ENCODE measurements at regions not wholly inside any gene's neighbourhood (a gene's known extent, or its start where the extent isn't known, plus 50 kb on each side); places are given as distances from the start of the nearest gene placed in this dataset.

DNA sequence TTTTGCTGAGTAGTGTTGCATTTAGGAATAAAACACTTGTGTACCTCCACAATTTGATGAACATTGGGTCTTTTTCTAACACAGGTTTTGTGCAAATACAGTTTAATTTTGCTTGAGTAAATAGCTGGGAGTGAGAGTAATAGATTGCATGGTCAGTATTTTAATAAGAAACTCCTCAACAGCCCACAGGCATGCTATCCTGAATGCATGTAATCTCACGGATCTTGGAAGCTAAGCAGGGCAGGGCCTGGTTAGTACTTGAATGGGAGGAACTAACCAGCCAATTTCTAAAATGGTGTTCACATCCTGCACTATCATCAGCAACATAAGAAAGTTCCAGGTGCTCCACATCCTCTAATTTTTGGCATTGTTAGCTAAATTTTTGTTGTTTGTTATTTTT is 685.4 kb upstream of the MBL2 start:
- H3K4me2 ChIP-seq (ENCODE audit: low read length), result no peak overlapping the region
- no peak overlapping the region for H3K27ac ChIP-seq (ENCODE audit: low read length)
- no peaks in the 10 kb centered on the region for H3K27me3 ChIP-seq (ENCODE audit: insufficient read depth, low read depth, low read length)
- H3K9ac ChIP-seq (ENCODE audit: low read length), result no peak overlapping the region
- H3K36me3 ChIP-seq (ENCODE audit: insufficient read depth, low read length), result no peaks in the 10 kb centered on the region
- no peaks in the 10 kb centered on the region for H3K9me2 ChIP-seq (ENCODE audit: insufficient read depth, low read length)
- H3K4me3 ChIP-seq (ENCODE audit: low read length), result no peak overlapping the region
- H4K20me1 ChIP-seq (ENCODE audit: insufficient read depth), result no peaks in the 10 kb centered on the region
- no peak overlapping the region for H2AFZ ChIP-seq (ENCODE audit: low read depth, low read length)
- H3K9me3 ChIP-seq (ENCODE audit: low read length), result no peaks in the 10 kb centered on the region
- no peaks in the 10 kb centered on the region for H3F3A ChIP-seq (ENCODE audit: insufficient read depth, low read length, poor library complexity, severe bottlenecking)
- no peaks in the 10 kb centered on the region for H3K79me2 ChIP-seq (replicated peaks; ENCODE audit: insufficient read depth, low read length)
- TF ChIP-seq MXI1 (conservative IDR thresholded peaks at IDR 0.05; ENCODE audit: poor library complexity, severe bottlenecking) (no peak), EZH2 (IDR thresholded peaks at IDR 0.05; ENCODE audit: borderline replicate concordance, insufficient read depth, low read length, poor library complexity, severe bottlenecking) (no peak), POLR2AphosphoS5 (IDR thresholded peaks at IDR 0.05) (no peak)

GRCh38 chr10:53453196-53453595 is 680.6 kb upstream of the MBL2 start:
- TF ChIP-seq EP300 (conservative IDR thresholded peaks at IDR 0.05; ENCODE audit: poor library complexity, severe bottlenecking) (no peak), EZH2 (IDR thresholded peaks at IDR 0.05; ENCODE audit: borderline replicate concordance, insufficient read depth, low read length, poor library complexity, severe bottlenecking) (no peak), POLR2AphosphoS5 (IDR thresholded peaks at IDR 0.05) (no peak), TAF1 (IDR thresholded peaks at IDR 0.05; ENCODE audit: low read depth) (no peak), RAD21 (conservative IDR thresholded peaks at IDR 0.05) (no peak), MXI1 (conservative IDR thresholded peaks at IDR 0.05; ENCODE audit: poor library complexity, severe bottlenecking) (no peak), SMC3 (conservative IDR thresholded peaks at IDR 0.05; ENCODE audit: poor library complexity) (no peak)
- TF ChIP-seq, protein P1, sequence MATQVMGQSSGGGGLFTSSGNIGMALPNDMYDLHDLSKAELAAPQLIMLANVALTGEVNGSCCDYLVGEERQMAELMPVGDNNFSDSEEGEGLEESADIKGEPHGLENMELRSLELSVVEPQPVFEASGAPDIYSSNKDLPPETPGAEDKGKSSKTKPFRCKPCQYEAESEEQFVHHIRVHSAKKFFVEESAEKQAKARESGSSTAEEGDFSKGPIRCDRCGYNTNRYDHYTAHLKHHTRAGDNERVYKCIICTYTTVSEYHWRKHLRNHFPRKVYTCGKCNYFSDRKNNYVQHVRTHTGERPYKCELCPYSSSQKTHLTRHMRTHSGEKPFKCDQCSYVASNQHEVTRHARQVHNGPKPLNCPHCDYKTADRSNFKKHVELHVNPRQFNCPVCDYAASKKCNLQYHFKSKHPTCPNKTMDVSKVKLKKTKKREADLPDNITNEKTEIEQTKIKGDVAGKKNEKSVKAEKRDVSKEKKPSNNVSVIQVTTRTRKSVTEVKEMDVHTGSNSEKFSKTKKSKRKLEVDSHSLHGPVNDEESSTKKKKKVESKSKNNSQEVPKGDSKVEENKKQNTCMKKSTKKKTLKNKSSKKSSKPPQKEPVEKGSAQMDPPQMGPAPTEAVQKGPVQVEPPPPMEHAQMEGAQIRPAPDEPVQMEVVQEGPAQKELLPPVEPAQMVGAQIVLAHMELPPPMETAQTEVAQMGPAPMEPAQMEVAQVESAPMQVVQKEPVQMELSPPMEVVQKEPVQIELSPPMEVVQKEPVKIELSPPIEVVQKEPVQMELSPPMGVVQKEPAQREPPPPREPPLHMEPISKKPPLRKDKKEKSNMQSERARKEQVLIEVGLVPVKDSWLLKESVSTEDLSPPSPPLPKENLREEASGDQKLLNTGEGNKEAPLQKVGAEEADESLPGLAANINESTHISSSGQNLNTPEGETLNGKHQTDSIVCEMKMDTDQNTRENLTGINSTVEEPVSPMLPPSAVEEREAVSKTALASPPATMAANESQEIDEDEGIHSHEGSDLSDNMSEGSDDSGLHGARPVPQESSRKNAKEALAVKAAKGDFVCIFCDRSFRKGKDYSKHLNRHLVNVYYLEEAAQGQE (IDR thresholded peaks at IDR 0.05; ENCODE audit: borderline replicate concordance), result no peak
- TF ChIP-seq, protein P2, sequence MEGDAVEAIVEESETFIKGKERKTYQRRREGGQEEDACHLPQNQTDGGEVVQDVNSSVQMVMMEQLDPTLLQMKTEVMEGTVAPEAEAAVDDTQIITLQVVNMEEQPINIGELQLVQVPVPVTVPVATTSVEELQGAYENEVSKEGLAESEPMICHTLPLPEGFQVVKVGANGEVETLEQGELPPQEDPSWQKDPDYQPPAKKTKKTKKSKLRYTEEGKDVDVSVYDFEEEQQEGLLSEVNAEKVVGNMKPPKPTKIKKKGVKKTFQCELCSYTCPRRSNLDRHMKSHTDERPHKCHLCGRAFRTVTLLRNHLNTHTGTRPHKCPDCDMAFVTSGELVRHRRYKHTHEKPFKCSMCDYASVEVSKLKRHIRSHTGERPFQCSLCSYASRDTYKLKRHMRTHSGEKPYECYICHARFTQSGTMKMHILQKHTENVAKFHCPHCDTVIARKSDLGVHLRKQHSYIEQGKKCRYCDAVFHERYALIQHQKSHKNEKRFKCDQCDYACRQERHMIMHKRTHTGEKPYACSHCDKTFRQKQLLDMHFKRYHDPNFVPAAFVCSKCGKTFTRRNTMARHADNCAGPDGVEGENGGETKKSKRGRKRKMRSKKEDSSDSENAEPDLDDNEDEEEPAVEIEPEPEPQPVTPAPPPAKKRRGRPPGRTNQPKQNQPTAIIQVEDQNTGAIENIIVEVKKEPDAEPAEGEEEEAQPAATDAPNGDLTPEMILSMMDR (IDR thresholded peaks at IDR 0.05; ENCODE audit: poor library complexity, severe bottlenecking), result no peak
- no peak overlapping the region for H2AFZ ChIP-seq (ENCODE audit: low read depth, low read length)
- H3K79me2 ChIP-seq (replicated peaks; ENCODE audit: insufficient read depth, low read length), result no peaks in the 10 kb centered on the region

DNA sequence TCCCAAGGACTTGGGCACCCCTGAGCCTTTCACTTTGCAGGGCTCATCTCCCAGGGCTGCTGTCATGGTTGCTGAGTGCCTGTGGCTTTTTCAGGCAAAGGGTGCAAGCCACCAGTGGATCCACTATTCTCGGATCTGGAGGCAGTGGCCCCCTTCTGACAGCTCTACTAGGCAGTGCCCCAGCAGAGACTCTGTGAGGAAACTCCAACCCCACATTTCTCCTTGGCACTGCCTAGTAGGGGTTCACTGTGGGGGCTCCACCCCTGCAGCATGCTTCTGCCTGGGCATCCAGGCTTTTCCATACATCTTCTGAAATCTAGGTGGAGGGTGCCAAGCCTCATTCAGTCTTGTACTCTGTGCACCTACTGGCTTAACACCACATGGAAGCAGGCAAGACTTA is 675.0 kb upstream of the MBL2 start:
- Histone ChIP-seq H3K9me2 (ENCODE audit: insufficient read depth, low read length) (no peaks in the 10 kb centered on the region), H4K20me1 (ENCODE audit: insufficient read depth) (no peaks in the 10 kb centered on the region), H3K27me3 (ENCODE audit: insufficient read depth, low read depth, low read length) (no peaks in the 10 kb centered on the region), H3K79me2 (replicated peaks; ENCODE audit: insufficient read depth, low read length) (no peaks in the 10 kb centered on the region), H3K9ac (ENCODE audit: low read length) (no peak overlapping the region), H3F3A (ENCODE audit: insufficient read depth, low read length, poor library complexity, severe bottlenecking) (no peaks in the 10 kb centered on the region), H3K4me2 (ENCODE audit: low read length) (no peak overlapping the region), H3K36me3 (ENCODE audit: insufficient read depth, low read length) (no peaks in the 10 kb centered on the region), H2AFZ (ENCODE audit: low read depth, low read length) (no peak overlapping the region), H3K9me3 (ENCODE audit: low read length) (peaks cover 5% of the 10 kb centered on the region), H3K4me3 (ENCODE audit: low read length) (no peak overlapping the region), H3K27ac (ENCODE audit: low read length) (no peak overlapping the region)
- TF ChIP-seq, protein P2 (IDR thresholded peaks at IDR 0.05; ENCODE audit: poor library complexity, severe bottlenecking), result no peak
- TF ChIP-seq POLR2AphosphoS5 (IDR thresholded peaks at IDR 0.05) (no peak), MXI1 (conservative IDR thresholded peaks at IDR 0.05; ENCODE audit: poor library complexity, severe bottlenecking) (no peak), EZH2 (IDR thresholded peaks at IDR 0.05; ENCODE audit: borderline replicate concordance, insufficient read depth, low read length, poor library complexity, severe bottlenecking) (no peak), RAD21 (conservative IDR thresholded peaks at IDR 0.05) (no peak), EP300 (conservative IDR thresholded peaks at IDR 0.05; ENCODE audit: poor library complexity, severe bottlenecking) (no peak), SMC3 (conservative IDR thresholded peaks at IDR 0.05; ENCODE audit: poor library complexity) (no peak), TAF1 (IDR thresholded peaks at IDR 0.05; ENCODE audit: low read depth) (no peak)
- TF ChIP-seq, protein P1 (IDR thresholded peaks at IDR 0.05; ENCODE audit: borderline replicate concordance), result no peak

More at GRCh38 chr10:53453196-53453595, 680.6 kb upstream of the MBL2 start:
- H3K36me3 ChIP-seq (ENCODE audit: insufficient read depth, low read length), result no peaks in the 10 kb centered on the region
- H4K20me1 ChIP-seq (ENCODE audit: insufficient read depth), result no peaks in the 10 kb centered on the region
- H3K9me2 ChIP-seq (ENCODE audit: insufficient read depth, low read length), result no peaks in the 10 kb centered on the region
- no peak overlapping the region for H3K27ac ChIP-seq (ENCODE audit: low read length)
- H3K9me3 ChIP-seq (ENCODE audit: low read length), result no peaks in the 10 kb centered on the region
- H3K4me2 ChIP-seq (ENCODE audit: low read length), result no peak overlapping the region
- H3F3A ChIP-seq (ENCODE audit: insufficient read depth, low read length, poor library complexity, severe bottlenecking), result no peaks in the 10 kb centered on the region
- no peak overlapping the region for H3K4me3 ChIP-seq (ENCODE audit: low read length)
- no peaks in the 10 kb centered on the region for H3K27me3 ChIP-seq (ENCODE audit: insufficient read depth, low read depth, low read length)
- H3K9ac ChIP-seq (ENCODE audit: low read length), result no peak overlapping the region
